Loucy (cell line): ENCODE measurements at regions not wholly inside any gene's neighbourhood (a gene's known extent, or its start where the extent isn't known, plus 50 kb on each side); places are given as distances from the start of the nearest gene placed in this dataset.

ENCODE experiments used
- H2AFZ ChIP-seq: fragments of 200-600 bp; sonication (generic); 2 replicates; pipeline ENCODE4 v1.6.0; 2016; ENCODE audit warnings: antibody characterized with exemption, mild to moderate bottlenecking, low read length, moderate library complexity
- H3F3A ChIP-seq: fragments of 200-600 bp; 2 replicates; pipeline ENCODE4 v1.6.0; 2016; ENCODE audit warnings: antibody characterized with exemption, low read depth, mild to moderate bottlenecking
- H3K27me3 ChIP-seq: fragments of 200-600 bp; sonication (generic); 2 replicates; pipeline ENCODE4 v1.6.1; 2014; ENCODE audit warnings: low read length, mild to moderate bottlenecking; ENCODE audit not compliant: insufficient read depth, poor library complexity, severe bottlenecking
- H3K36me3 ChIP-seq: fragments of 200-600 bp; sonication (generic); 2 replicates; pipeline ENCODE4 v1.6.1; 2016; ENCODE audit warnings: low read length; ENCODE audit not compliant: insufficient read depth
- H3K4me1 ChIP-seq: fragments of 200-600 bp; sonication (generic); 2 replicates; pipeline ENCODE4 v1.5.1; 2014; ENCODE audit warnings: low read length, mild to moderate bottlenecking; ENCODE audit not compliant: insufficient read depth, poor library complexity, severe bottlenecking
- H3K4me2 ChIP-seq: fragments of 200-600 bp; sonication (generic); 2 replicates; pipeline ENCODE4 v1.6.0; 2014; ENCODE audit warnings: antibody characterized with exemption, low read length, low read depth, mild to moderate bottlenecking; ENCODE audit not compliant: poor library complexity, severe bottlenecking
- H3K4me3 ChIP-seq: fragments of 200-600 bp; sonication (generic); 2 replicates; pipeline ENCODE4 v1.5.1; 2014; ENCODE audit warnings: low read length, mild to moderate bottlenecking, mixed read lengths; ENCODE audit not compliant: poor library complexity, severe bottlenecking
- H3K79me2 ChIP-seq: fragments of 200-600 bp; sonication (generic); 2 replicates; pipeline ENCODE4 v1.6.1; 2014; ENCODE audit warnings: low read length; ENCODE audit not compliant: insufficient read depth
- H3K9ac ChIP-seq: fragments of 200-600 bp; sonication (generic); 2 replicates; pipeline ENCODE4 v1.6.0; 2014; ENCODE audit warnings: mild to moderate bottlenecking, low read depth, low read length, moderate library complexity; ENCODE audit not compliant: poor library complexity, severe bottlenecking
- H3K9me2 ChIP-seq: fragments of 200-600 bp; sonication (generic); replicated peaks from 2 replicates; pipeline ENCODE4 v1.6.1; 2016; ENCODE audit warnings: low read depth, low read length, mixed read lengths
- H3K9me3 ChIP-seq: fragments of 200-600 bp; sonication (generic); 2 replicates; pipeline ENCODE4 v1.6.1; 2014; ENCODE audit warnings: mild to moderate bottlenecking, antibody characterized with exemption, low read length, low read depth; ENCODE audit not compliant: insufficient read depth
- H4K20me1 ChIP-seq: fragments of 200-600 bp; sonication (generic); 2 replicates; pipeline ENCODE4 v1.6.0; 2014; ENCODE audit warnings: antibody characterized with exemption, low read length, mild to moderate bottlenecking; ENCODE audit not compliant: insufficient read depth, poor library complexity, severe bottlenecking
- EZH2phosphoT487 ChIP-seq: fragments of 200-600 bp; IDR thresholded peaks from 2 replicates; pipeline ENCODE4 v1.6.1; 2018; ENCODE audit warnings: antibody characterized with exemption, mild to moderate bottlenecking, moderate library complexity, borderline replicate concordance
- TF ChIP-seq, protein P1 (sequence below): fragments of 200-600 bp; sonication (generic); conservative IDR thresholded peaks from 2 replicates; pipeline ENCODE4 v1.5.1; 2014; ENCODE audit warnings: mild to moderate bottlenecking, antibody characterized with exemption, low read length

DNA sequence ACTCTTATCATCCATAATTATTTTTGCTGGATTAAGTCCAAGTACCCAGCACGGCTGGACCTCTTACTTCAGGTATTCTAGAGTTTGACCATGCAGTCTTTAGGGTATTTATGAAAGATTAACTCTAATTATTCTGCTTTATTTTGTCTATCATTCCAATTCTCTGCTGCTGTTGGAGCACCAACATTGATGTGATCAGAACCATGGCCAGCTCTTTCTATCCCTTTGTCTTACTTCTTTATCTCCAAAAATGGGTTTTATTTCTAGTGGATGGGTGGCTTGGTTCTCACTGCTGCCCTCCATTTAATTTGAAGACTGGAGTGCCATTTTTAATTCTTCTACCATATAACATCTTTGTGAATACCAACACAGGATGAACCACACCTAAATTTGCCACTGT, 704.3 kb downstream of the FRK start:
- no peaks in the 10 kb centered on the region for H3F3A ChIP-seq
- H3K4me1 ChIP-seq, result no peaks in the 10 kb centered on the region
- H4K20me1 ChIP-seq, result no peaks in the 10 kb centered on the region
- H2AFZ ChIP-seq, result no peak overlapping the region
- no peak overlapping the region for H3K4me3 ChIP-seq
- no peaks in the 10 kb centered on the region for H3K9me2 ChIP-seq
- H3K4me2 ChIP-seq, result no peak overlapping the region
- H3K9ac ChIP-seq, result no peak overlapping the region
- no peak for TF ChIP-seq EZH2phosphoT487
- TF ChIP-seq, protein P1, sequence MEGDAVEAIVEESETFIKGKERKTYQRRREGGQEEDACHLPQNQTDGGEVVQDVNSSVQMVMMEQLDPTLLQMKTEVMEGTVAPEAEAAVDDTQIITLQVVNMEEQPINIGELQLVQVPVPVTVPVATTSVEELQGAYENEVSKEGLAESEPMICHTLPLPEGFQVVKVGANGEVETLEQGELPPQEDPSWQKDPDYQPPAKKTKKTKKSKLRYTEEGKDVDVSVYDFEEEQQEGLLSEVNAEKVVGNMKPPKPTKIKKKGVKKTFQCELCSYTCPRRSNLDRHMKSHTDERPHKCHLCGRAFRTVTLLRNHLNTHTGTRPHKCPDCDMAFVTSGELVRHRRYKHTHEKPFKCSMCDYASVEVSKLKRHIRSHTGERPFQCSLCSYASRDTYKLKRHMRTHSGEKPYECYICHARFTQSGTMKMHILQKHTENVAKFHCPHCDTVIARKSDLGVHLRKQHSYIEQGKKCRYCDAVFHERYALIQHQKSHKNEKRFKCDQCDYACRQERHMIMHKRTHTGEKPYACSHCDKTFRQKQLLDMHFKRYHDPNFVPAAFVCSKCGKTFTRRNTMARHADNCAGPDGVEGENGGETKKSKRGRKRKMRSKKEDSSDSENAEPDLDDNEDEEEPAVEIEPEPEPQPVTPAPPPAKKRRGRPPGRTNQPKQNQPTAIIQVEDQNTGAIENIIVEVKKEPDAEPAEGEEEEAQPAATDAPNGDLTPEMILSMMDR, result no peak
- no peaks in the 10 kb centered on the region for H3K79me2 ChIP-seq
- H3K36me3 ChIP-seq, result no peaks in the 10 kb centered on the region
- no peaks in the 10 kb centered on the region for H3K9me3 ChIP-seq
- H3K27me3 ChIP-seq, result no peaks in the 10 kb centered on the region

DNA sequence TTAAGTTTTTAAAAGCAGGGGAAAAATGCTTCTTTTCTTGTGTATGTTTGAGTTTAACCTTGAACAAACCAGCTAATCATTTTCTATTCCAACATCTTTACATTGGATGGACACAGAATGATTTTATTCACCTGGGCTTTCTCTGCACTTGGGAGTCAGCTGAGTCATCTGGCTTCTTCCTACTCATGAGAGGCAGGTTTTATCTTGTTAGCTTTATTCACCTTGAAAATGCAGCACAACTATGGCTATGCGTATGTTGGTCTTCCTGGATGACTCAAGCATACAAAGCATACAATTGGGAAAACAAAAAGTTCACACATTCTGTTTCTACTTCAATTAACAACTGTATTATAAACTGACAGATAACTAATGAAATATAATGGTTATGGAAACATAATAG, 737.7 kb downstream of the FRK start:
- Histone ChIP-seq H3K27me3 (no peaks in the 10 kb centered on the region), H3K9me3 (no peaks in the 10 kb centered on the region), H3K36me3 (no peaks in the 10 kb centered on the region), H4K20me1 (no peaks in the 10 kb centered on the region), H3K4me3 (no peak overlapping the region), H3K79me2 (no peaks in the 10 kb centered on the region), H3K9ac (no peak overlapping the region), H3K4me2 (no peak overlapping the region), H3F3A (no peaks in the 10 kb centered on the region), H3K4me1 (no peaks in the 10 kb centered on the region), H2AFZ (no peak overlapping the region), H3K9me2 (no peaks in the 10 kb centered on the region)
- TF ChIP-seq, protein P1, result no peak
- no peak for TF ChIP-seq EZH2phosphoT487

DNA sequence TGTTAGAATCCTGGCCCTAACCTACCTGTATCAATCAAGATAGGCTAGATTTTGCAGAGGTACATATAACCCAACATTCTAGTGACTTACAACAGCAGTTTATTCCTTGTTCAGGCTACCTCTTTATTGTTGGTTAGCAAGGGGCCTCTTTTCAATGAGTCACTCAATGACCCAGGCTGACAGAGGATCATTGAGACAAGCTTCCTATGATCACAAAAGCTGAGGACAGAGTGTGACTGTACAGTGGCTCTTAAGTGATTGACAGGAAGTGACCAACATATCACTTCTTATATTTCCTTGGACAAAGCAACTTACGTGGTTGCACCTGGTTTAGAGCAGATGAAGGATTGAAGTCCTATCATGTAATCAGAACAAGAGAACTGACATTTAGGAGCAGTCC, 740.9 kb downstream of the FRK start:
- TF ChIP-seq, protein P1, result no peak
- no peak for TF ChIP-seq EZH2phosphoT487
- Histone ChIP-seq H3K4me1 (no peaks in the 10 kb centered on the region), H3K4me3 (no peak overlapping the region), H3K9me2 (no peaks in the 10 kb centered on the region), H4K20me1 (no peaks in the 10 kb centered on the region), H3K36me3 (no peaks in the 10 kb centered on the region), H3K9me3 (no peaks in the 10 kb centered on the region), H3K9ac (no peak overlapping the region), H3F3A (no peaks in the 10 kb centered on the region), H3K4me2 (no peak overlapping the region), H3K27me3 (no peaks in the 10 kb centered on the region), H2AFZ (no peak overlapping the region), H3K79me2 (no peaks in the 10 kb centered on the region)
